Suprapubic skin (tissue), 4 donors: ENCODE measurements at regions not wholly inside any gene's neighbourhood (a gene's known extent, or its start where the extent isn't known, plus 50 kb on each side); places are given as distances from the start of the nearest gene placed in this dataset.

Source experiments
- EP300 ChIP-seq: sonication (generic); formaldehyde crosslinking; IDR thresholded peaks from one replicate; pipeline ENCODE4 v1.6.1; 2017; ENCODE audit warnings: antibody characterized with exemption
- POLR2A ChIP-seq, 2 donors: fragments of 450-650 bp; IDR thresholded peaks; one replicate each; pipeline ENCODE4 v1.6.1; 2017; ENCODE audit warnings: antibody characterized with exemption in 2 of 2, mild to moderate bottlenecking in 2 of 2, moderate library complexity in 2 of 2
- POLR2AphosphoS5 ChIP-seq, 3 donors: sonication (generic); formaldehyde crosslinking; IDR thresholded peaks; one replicate each; pipeline ENCODE4 v1.6.1; 2017; ENCODE audit warnings: antibody characterized with exemption in 3 of 3
- TF ChIP-seq, protein P1 (sequence below), 2 donors: fragments of 200-600 bp in 1 of 2; fragments of 450-650 bp in 1 of 2; sonication (generic) in 1 of 2; IDR thresholded peaks; one replicate each; pipeline ENCODE4 v1.5.1; 2016 to 2019; ENCODE audit warnings: antibody characterized with exemption in 2 of 2, mild to moderate bottlenecking in 1 of 2, moderate library complexity in 1 of 2

DNA sequence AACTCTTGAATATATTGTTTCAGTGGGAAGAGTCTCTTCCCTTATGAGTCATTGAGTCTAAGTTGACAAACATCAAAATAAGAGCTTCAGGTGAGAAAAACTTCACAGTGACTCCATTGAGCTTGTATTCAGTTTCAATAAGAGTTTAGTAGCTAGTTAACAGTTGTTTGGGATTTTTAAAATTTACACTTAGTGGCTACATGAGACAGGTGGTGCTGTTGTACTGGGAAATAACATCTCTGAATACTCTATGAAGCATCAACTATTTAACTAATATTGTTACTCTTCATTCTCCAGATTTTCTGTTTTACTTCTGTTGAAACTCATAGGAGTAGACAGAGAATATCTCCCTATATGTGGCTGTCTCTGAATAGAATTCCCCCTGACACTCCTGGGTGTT lies 1609.1 kb downstream of the C4orf33 start:
- TF ChIP-seq, protein P1, sequence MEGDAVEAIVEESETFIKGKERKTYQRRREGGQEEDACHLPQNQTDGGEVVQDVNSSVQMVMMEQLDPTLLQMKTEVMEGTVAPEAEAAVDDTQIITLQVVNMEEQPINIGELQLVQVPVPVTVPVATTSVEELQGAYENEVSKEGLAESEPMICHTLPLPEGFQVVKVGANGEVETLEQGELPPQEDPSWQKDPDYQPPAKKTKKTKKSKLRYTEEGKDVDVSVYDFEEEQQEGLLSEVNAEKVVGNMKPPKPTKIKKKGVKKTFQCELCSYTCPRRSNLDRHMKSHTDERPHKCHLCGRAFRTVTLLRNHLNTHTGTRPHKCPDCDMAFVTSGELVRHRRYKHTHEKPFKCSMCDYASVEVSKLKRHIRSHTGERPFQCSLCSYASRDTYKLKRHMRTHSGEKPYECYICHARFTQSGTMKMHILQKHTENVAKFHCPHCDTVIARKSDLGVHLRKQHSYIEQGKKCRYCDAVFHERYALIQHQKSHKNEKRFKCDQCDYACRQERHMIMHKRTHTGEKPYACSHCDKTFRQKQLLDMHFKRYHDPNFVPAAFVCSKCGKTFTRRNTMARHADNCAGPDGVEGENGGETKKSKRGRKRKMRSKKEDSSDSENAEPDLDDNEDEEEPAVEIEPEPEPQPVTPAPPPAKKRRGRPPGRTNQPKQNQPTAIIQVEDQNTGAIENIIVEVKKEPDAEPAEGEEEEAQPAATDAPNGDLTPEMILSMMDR (IDR thresholded peaks at IDR 0.05): no peak
- TF ChIP-seq POLR2A (IDR thresholded peaks at IDR 0.05): no peak
- TF ChIP-seq EP300: no peak
- no peak for TF ChIP-seq POLR2AphosphoS5 (IDR thresholded peaks at IDR 0.05)
